LNCAP (cell line): ENCODE measurements at regions not wholly inside any gene's neighbourhood (a gene's known extent, or its start where the extent isn't known, plus 50 kb on each side); places are given as distances from the start of the nearest gene placed in this dataset.

ENCODE experiments used
- TF ChIP-seq, protein P1 (sequence below): fragments of 450-650 bp; IDR thresholded peaks from 2 replicates; pipeline ENCODE4 v1.5.1; 2017; ENCODE audit warnings: mild to moderate bottlenecking

GRCh38 chr18:7470503-7470902, 96.6 kb upstream of the PTPRM start:
- TF ChIP-seq, protein P1, sequence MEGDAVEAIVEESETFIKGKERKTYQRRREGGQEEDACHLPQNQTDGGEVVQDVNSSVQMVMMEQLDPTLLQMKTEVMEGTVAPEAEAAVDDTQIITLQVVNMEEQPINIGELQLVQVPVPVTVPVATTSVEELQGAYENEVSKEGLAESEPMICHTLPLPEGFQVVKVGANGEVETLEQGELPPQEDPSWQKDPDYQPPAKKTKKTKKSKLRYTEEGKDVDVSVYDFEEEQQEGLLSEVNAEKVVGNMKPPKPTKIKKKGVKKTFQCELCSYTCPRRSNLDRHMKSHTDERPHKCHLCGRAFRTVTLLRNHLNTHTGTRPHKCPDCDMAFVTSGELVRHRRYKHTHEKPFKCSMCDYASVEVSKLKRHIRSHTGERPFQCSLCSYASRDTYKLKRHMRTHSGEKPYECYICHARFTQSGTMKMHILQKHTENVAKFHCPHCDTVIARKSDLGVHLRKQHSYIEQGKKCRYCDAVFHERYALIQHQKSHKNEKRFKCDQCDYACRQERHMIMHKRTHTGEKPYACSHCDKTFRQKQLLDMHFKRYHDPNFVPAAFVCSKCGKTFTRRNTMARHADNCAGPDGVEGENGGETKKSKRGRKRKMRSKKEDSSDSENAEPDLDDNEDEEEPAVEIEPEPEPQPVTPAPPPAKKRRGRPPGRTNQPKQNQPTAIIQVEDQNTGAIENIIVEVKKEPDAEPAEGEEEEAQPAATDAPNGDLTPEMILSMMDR: no peak

GRCh38 chr18:7476386-7476785, 90.7 kb upstream of the PTPRM start:
- TF ChIP-seq, protein P1: no peak

- TF ChIP-seq, protein P1: no peak
Observed at GRCh38 chr18:7479756-7480155, 87.4 kb upstream of the PTPRM start.

DNA sequence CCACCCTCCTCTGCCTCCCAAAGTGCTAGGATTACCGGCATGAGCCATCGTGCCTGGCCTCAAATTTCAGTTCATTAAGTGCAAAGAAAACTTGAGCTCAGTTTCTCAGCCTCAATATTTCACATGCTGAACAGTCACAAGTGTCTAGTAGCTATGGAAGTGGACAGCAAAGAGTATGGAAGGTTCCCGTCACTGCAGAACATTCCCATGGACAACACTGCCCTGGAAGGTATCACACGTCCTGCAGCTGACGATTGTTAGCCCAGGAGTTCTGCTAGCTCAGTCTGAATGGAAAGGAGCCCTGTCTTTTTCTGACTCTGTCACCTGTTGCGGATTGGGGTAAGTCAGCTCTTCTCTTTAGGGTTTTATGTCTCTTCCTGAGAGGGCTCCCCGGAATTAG, 86.2 kb upstream of the PTPRM start:
- TF ChIP-seq, protein P1: no peak

DNA sequence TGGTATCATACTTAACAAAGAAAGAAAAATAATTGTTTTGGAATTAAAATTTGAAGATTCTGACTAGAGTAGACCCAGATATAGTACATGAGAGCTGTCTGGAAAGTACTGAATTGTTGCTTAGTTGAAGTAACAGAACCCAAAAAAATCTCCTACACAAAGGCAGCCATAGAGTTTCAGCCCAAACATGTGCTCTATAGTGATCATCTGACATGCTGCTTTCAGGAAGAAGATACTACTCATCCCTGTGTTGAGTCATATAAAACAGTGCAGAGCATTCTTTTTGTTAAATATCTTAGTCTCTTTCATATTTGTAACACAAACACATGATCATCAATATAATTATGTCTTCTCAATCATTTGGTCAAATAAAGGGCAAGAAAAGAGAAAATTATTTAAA, 84.8 kb upstream of the PTPRM start:
- TF ChIP-seq, protein P1: no peak

- TF ChIP-seq, protein P1: no peak
Observed at GRCh38 chr18:7485616-7486015, 81.5 kb upstream of the PTPRM start.

GRCh38 chr18:7488571-7488970, 78.5 kb upstream of the PTPRM start:
- TF ChIP-seq, protein P1: peak; percentile 23; the same call in 1 of the 2 replicates

DNA sequence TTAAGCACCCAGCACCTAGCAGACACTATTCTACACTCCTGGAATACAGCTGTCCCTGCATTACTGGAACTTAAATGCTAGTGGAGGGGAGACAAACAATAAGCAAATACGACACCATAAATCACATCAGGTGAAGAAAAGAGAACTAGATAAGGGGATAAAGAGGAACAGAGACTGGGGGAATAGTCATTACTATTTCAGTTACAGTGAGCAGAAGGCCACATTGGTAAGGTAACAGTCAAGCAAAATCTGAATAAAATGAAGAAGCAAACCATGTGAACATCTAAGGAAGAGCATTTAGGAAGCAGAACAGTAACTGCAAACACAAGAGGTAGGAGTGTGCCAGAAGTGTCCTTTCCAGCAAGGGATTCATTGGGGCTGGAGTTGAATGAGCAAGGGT, 77.0 kb upstream of the PTPRM start:
- TF ChIP-seq, protein P1: no peak
